ENCODE measurements at regions not wholly inside any gene's neighbourhood (a gene's known extent, or its start where the extent isn't known, plus 50 kb on each side); places are given as distances from the start of the nearest gene placed in this dataset.

DNA sequence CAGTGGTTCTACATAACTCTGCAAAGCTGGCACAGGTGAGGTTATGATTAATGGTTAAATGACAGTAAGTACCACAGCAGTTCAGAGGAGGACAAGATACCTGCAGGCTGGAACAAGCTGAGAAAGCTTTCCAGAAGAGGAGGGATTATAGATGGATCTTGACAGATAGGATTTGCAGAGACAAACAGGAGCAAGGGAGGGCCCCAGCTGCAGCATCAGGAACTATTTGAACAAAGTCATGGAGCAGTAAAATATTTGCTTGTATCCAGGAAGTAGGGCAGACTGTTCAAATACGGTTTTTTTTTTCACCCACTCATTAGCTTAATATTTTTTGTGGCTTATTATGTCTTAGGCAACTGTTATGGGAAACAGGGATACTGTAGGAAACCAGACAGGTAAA lies 144.4 kb upstream of the MAN1A1 start:
- H3K4me2 ChIP-seq: no peak overlapping the region
- H3K4me3 Mint-ChIP-seq: no peak overlapping the region
- H3K9me3 Mint-ChIP-seq: no peaks in the 10 kb centered on the region
- no peaks in the 10 kb centered on the region for H3K4me1 Mint-ChIP-seq
- H4K20me1 ChIP-seq (replicated peaks; ENCODE audit: insufficient read depth): no peaks in the 10 kb centered on the region
- no peaks in the 10 kb centered on the region for H3K36me3 Mint-ChIP-seq (ENCODE audit: low read depth)
- H3K36me3 ChIP-seq (ENCODE audit: insufficient read depth): no peaks in the 10 kb centered on the region
- ATAC-seq (no peak), DNase-seq (ENCODE audit: low spot score) (no peak)
- no peaks in the 10 kb centered on the region for H3F3A ChIP-seq (replicated peaks; ENCODE audit: low read depth)
- no peak overlapping the region; the same call in 1 of the 2 replicates for H2AFZ ChIP-seq
- no peak overlapping the region for H3K4me3 ChIP-seq
- no peak overlapping the region for H3K27ac Mint-ChIP-seq
- no peaks in the 10 kb centered on the region for H3K9me2 ChIP-seq (ENCODE audit: insufficient read depth)
- no peaks in the 10 kb centered on the region for H3K27me3 ChIP-seq (ENCODE audit: insufficient read depth)
- H3K79me2 ChIP-seq (replicated peaks; ENCODE audit: insufficient read depth): no peaks in the 10 kb centered on the region
- TF ChIP-seq POLR2AphosphoS5 (IDR thresholded peaks at IDR 0.05; ENCODE audit: low read depth) (no peak), CREB1 (CRISPR knock-in tag; IDR thresholded peaks at IDR 0.05; ENCODE audit: low read depth) (no peak), EZH2phosphoT487 (IDR thresholded peaks at IDR 0.05; ENCODE audit: unreplicated experiment) (no peak), ZNF331 (CRISPR knock-in tag; IDR thresholded peaks at IDR 0.05; ENCODE audit: low read depth) (no peak), ZNF114 (CRISPR knock-in tag; IDR thresholded peaks at IDR 0.05) (no peak), EZH2 (IDR thresholded peaks at IDR 0.05; ENCODE audit: low read depth, unreplicated experiment) (no peak), JUNB (IDR thresholded peaks at IDR 0.05; ENCODE audit: unreplicated experiment) (no peak), STAT1 (IDR thresholded peaks at IDR 0.05; ENCODE audit: unreplicated experiment) (no peak), ETS1 (IDR thresholded peaks at IDR 0.05) (no peak), NANOG (IDR thresholded peaks at IDR 0.05; ENCODE audit: borderline replicate concordance) (no peak)
- TF ChIP-seq, protein P1, sequence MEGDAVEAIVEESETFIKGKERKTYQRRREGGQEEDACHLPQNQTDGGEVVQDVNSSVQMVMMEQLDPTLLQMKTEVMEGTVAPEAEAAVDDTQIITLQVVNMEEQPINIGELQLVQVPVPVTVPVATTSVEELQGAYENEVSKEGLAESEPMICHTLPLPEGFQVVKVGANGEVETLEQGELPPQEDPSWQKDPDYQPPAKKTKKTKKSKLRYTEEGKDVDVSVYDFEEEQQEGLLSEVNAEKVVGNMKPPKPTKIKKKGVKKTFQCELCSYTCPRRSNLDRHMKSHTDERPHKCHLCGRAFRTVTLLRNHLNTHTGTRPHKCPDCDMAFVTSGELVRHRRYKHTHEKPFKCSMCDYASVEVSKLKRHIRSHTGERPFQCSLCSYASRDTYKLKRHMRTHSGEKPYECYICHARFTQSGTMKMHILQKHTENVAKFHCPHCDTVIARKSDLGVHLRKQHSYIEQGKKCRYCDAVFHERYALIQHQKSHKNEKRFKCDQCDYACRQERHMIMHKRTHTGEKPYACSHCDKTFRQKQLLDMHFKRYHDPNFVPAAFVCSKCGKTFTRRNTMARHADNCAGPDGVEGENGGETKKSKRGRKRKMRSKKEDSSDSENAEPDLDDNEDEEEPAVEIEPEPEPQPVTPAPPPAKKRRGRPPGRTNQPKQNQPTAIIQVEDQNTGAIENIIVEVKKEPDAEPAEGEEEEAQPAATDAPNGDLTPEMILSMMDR (conservative IDR thresholded peaks at IDR 0.05; ENCODE audit: low read depth in 2 of 2): no peak
- TF ChIP-seq, protein P2, sequence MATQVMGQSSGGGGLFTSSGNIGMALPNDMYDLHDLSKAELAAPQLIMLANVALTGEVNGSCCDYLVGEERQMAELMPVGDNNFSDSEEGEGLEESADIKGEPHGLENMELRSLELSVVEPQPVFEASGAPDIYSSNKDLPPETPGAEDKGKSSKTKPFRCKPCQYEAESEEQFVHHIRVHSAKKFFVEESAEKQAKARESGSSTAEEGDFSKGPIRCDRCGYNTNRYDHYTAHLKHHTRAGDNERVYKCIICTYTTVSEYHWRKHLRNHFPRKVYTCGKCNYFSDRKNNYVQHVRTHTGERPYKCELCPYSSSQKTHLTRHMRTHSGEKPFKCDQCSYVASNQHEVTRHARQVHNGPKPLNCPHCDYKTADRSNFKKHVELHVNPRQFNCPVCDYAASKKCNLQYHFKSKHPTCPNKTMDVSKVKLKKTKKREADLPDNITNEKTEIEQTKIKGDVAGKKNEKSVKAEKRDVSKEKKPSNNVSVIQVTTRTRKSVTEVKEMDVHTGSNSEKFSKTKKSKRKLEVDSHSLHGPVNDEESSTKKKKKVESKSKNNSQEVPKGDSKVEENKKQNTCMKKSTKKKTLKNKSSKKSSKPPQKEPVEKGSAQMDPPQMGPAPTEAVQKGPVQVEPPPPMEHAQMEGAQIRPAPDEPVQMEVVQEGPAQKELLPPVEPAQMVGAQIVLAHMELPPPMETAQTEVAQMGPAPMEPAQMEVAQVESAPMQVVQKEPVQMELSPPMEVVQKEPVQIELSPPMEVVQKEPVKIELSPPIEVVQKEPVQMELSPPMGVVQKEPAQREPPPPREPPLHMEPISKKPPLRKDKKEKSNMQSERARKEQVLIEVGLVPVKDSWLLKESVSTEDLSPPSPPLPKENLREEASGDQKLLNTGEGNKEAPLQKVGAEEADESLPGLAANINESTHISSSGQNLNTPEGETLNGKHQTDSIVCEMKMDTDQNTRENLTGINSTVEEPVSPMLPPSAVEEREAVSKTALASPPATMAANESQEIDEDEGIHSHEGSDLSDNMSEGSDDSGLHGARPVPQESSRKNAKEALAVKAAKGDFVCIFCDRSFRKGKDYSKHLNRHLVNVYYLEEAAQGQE (IDR thresholded peaks at IDR 0.05; ENCODE audit: unreplicated experiment): no peak
- TF ChIP-seq, protein P3, sequence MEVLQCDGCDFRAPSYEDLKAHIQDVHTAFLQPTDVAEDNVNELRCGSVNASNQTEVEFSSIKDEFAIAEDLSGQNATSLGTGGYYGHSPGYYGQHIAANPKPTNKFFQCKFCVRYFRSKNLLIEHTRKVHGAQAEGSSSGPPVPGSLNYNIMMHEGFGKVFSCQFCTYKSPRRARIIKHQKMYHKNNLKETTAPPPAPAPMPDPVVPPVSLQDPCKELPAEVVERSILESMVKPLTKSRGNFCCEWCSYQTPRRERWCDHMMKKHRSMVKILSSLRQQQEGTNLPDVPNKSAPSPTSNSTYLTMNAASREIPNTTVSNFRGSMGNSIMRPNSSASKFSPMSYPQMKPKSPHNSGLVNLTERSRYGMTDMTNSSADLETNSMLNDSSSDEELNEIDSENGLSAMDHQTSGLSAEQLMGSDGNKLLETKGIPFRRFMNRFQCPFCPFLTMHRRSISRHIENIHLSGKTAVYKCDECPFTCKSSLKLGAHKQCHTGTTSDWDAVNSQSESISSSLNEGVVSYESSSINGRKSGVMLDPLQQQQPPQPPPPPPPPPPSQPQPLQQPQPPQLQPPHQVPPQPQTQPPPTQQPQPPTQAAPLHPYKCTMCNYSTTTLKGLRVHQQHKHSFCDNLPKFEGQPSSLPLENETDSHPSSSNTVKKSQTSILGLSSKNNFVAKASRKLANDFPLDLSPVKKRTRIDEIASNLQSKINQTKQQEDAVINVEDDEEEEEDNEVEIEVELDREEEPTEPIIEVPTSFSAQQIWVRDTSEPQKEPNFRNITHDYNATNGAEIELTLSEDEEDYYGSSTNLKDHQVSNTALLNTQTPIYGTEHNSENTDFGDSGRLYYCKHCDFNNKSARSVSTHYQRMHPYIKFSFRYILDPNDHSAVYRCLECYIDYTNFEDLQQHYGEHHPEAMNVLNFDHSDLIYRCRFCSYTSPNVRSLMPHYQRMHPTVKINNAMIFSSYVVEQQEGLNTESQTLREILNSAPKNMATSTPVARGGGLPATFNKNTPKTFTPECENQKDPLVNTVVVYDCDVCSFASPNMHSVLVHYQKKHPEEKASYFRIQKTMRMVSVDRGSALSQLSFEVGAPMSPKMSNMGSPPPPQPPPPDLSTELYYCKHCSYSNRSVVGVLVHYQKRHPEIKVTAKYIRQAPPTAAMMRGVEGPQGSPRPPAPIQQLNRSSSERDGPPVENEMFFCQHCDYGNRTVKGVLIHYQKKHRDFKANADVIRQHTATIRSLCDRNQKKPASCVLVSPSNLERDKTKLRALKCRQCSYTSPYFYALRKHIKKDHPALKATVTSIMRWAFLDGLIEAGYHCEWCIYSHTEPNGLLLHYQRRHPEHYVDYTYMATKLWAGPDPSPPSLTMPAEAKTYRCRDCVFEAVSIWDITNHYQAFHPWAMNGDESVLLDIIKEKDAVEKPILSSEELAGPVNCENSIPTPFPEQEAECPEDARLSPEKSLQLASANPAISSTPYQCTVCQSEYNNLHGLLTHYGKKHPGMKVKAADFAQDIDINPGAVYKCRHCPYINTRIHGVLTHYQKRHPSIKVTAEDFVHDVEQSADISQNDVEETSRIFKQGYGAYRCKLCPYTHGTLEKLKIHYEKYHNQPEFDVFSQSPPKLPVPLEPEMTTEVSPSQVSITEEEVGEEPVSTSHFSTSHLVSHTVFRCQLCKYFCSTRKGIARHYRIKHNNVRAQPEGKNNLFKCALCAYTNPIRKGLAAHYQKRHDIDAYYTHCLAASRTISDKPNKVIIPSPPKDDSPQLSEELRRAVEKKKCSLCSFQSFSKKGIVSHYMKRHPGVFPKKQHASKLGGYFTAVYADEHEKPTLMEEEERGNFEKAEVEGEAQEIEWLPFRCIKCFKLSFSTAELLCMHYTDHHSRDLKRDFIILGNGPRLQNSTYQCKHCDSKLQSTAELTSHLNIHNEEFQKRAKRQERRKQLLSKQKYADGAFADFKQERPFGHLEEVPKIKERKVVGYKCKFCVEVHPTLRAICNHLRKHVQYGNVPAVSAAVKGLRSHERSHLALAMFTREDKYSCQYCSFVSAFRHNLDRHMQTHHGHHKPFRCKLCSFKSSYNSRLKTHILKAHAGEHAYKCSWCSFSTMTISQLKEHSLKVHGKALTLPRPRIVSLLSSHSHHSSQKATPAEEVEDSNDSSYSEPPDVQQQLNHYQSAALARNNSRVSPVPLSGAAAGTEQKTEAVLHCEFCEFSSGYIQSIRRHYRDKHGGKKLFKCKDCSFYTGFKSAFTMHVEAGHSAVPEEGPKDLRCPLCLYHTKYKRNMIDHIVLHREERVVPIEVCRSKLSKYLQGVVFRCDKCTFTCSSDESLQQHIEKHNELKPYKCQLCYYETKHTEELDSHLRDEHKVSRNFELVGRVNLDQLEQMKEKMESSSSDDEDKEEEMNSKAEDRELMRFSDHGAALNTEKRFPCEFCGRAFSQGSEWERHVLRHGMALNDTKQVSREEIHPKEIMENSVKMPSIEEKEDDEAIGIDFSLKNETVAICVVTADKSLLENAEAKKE (CRISPR knock-in tag; IDR thresholded peaks at IDR 0.05): no peak
- no peak overlapping the region for H3K27ac ChIP-seq (ENCODE audit: low read depth)
- H3K27me3 Mint-ChIP-seq (ENCODE audit: insufficient read depth, low read depth, poor library complexity): no peaks in the 10 kb centered on the region
- no peaks in the 10 kb centered on the region for H3K4me1 ChIP-seq (ENCODE audit: insufficient read depth)
